Activated CD4-positive, alpha-beta T cell treated with anti-CD3 and anti-CD28 coated beads, Interleukin-2, Interleukin-4, amounts not matched to agents 100 ng/mL and 50 ng/mL, durations not matched to agents 16 hours and 8 hours (primary cell): ENCODE measurements at regions not wholly inside any gene's neighbourhood (a gene's known extent, or its start where the extent isn't known, plus 50 kb on each side); places are given as distances from the start of the nearest gene placed in this dataset.

ENCODE experiments used
- DNase-seq: peaks from one replicate; pipeline ENCODE4 v3.0.0-alpha.2; 2020; ENCODE audit warnings: low spot score

- DNase-seq: no peak
Measured at GRCh38 chr5:5587474-5587873, 165.0 kb downstream of the ICE1 start.

- no peak for DNase-seq
Measured at GRCh38 chr5:5586721-5587120, 164.2 kb downstream of the ICE1 start.

- no peak for DNase-seq
Measured at GRCh38 chr5:5585751-5586341, 163.4 kb downstream of the ICE1 start.

DNA sequence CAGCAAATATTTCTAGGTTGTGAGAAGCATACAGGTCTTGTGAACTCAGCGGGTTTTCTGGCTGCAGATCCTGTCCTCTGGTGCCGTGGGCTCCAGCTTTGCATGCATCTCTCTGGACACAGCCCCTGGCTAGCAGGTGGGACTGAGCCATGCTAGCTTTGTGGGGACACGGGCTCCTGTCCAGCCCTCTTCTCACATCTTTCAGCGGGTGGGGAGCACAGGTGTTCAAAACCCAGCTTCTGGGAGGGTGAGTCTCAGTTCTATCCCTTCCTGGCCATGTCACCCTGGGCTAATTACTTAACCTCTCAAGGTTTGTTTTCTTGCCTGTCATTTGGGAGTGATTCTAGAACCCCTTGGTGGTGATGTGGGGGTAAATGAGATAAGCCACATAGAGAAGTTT is 162.3 kb downstream of the ICE1 start:
- no peak for DNase-seq

GRCh38 chr5:5584236-5584745 is 161.8 kb downstream of the ICE1 start:
- DNase-seq: no peak

- no peak for DNase-seq
Measured at GRCh38 chr5:5583832-5584231, 161.4 kb downstream of the ICE1 start.

DNA sequence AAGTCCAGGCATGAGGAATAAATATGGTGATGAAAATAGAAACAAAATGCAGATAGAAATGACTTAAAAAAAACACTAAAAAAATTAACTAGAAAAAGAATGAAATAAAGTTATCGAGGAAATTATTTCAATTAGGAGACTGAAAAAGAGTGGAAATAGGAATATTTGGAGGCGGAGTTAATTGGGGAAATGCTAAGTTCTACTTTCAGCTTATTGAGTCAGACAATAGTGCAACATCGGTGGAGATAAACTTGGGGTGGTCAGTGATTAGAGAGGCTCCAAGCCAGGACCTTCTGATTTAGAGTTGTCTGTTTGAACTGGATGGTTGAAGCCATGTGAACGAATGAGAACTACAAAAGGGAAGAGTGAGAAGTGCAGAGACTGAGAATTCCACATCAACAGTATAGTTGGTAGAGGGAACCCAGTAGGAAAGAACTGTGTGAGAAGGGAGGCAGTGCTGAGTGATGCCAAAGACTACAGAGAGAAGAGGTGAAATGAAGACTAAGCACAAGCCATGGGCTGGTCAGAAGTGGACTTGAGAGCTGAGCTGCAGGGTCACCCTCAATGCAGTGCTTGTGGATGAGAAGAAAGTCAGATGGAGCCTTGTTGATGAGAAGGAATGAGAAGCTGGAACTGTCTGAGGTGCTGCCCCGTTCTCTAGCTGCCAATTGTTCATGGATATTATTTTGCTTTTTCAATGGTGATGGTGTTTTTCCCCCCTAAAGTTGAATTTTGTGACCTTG is 160.7 kb downstream of the ICE1 start:
- no peak for DNase-seq

- no peak for DNase-seq
Measured at GRCh38 chr5:5581080-5581479, 158.6 kb downstream of the ICE1 start.

GRCh38 chr5:5576744-5577143 is 154.3 kb downstream of the ICE1 start:
- no peak for DNase-seq

GRCh38 chr5:5575461-5575860 is 153.0 kb downstream of the ICE1 start:
- DNase-seq: no peak

- DNase-seq: no peak
Measured at GRCh38 chr5:5573798-5574380, 151.4 kb downstream of the ICE1 start.

GRCh38 chr5:5572976-5573797 is 150.7 kb downstream of the ICE1 start:
- no peak for DNase-seq

GRCh38 chr5:5572010-5572865 is 149.8 kb downstream of the ICE1 start:
- no peak for DNase-seq

- no peak for DNase-seq
Measured at GRCh38 chr5:5570646-5571045, 148.2 kb downstream of the ICE1 start.

GRCh38 chr5:5564898-5565297 is 142.4 kb downstream of the ICE1 start:
- no peak for DNase-seq

DNA sequence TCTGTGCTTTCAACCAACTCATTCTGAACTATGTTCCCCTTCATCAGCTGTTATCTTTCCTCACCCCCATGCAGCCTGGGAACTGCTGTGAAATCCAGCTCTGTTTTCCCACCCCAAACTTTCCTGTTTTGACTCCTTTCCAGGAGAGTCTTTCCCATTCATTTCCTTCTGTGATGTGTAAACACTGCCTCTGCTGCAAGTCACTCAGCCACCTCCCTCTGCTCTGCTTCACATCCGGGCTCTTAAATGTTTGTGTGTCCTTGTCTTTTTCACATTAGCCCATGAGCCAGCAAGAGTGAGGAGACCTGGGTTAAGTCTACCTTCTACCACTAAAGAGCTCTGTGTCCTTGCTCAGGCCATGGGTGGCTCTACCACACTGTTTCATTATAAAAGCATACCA is 137.5 kb downstream of the ICE1 start:
- DNase-seq: no peak

GRCh38 chr5:5558638-5559527 is 136.4 kb downstream of the ICE1 start:
- DNase-seq: no peak

DNA sequence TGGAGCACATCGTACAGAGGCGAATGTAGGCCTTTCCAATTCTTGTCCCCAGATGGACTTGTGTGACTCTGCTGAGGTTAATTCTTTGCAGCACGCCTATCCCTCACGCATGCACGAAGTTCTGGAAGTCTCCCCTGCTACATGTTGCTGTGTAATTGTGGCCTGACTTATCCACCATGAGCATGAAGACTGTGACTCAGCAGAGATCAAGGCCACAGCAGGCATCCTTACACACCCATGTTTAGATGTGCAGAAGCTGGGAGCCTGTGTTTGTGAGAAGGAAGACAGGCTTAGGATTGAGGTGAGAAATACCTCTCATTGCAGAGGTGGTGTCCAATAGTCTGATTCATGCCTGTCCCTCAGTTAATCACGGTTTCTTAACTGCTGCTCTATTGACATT is 135.6 kb downstream of the ICE1 start:
- DNase-seq: no peak

DNA sequence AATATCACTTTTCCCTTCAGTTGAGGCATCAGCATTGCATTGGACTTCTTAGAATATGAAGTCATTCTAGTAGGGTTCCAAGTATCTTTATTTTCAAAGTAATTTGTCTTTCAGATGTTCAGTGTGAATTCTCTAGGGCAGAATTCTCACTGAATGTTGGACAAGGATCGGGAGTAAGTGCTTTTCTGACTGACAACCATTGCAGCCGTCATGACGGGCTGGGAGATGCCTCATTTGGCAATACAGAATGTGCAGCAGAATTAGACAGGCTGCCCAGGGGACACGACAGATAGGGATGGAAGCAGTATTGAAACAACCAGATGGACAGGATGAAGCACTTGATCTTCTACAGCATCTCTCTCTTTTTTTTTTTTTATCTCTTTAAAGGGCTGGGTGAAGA is 129.0 kb downstream of the ICE1 start:
- no peak for DNase-seq

DNA sequence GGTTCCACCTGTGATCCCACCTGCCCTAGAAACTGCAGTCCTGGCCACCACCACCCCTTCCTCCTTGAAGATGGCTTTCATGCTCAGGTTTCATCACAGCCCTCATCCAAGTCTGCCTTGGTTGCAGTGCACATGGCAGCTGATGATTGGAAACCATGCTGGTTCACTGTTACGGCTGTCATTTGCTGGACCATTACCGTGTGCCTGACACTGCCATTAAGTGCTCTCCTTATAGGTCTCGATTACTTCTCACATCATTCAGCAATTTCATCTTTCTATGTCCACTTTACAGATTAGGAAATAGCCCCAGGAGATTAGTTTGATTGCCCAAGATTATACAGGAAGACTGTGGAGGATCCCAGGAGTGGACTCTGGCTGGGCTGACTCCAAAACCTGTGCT is 123.9 kb downstream of the ICE1 start:
- DNase-seq: no peak
